HEK293T (cell line): ENCODE measurements at regions not wholly inside any gene's neighbourhood (a gene's known extent, or its start where the extent isn't known, plus 50 kb on each side); places are given as distances from the start of the nearest gene placed in this dataset.

Experiments used
- BHLHE40 ChIP-seq: fragments of 450-650 bp; IDR thresholded peaks from 2 replicates; pipeline ENCODE4 v1.6.1; 2016; ENCODE audit warnings: mild to moderate bottlenecking, moderate library complexity, borderline replicate concordance
- CTBP1 ChIP-seq: fragments of 450-650 bp; IDR thresholded peaks from 2 replicates; pipeline ENCODE4 v1.6.1; 2016; ENCODE audit warnings: borderline replicate concordance
- ELF4 ChIP-seq: fragments of 450-650 bp; IDR thresholded peaks from 2 replicates; pipeline ENCODE4 v1.6.1; 2017; ENCODE audit warnings: antibody characterized with exemption
- FOXA1 ChIP-seq: fragments of 450-650 bp; IDR thresholded peaks from 2 replicates; pipeline ENCODE4 v1.6.1; 2016; ENCODE audit warnings: mild to moderate bottlenecking
- FOXK2 ChIP-seq: fragments of 450-650 bp; IDR thresholded peaks from 2 replicates; pipeline ENCODE4 v1.6.1; 2016; ENCODE audit warnings: mild to moderate bottlenecking
- FOXM1 ChIP-seq: fragments of 450-650 bp; IDR thresholded peaks from 2 replicates; pipeline ENCODE4 v1.6.1; 2017; ENCODE audit warnings: mild to moderate bottlenecking, borderline replicate concordance
- PKNOX1 ChIP-seq: fragments of 450-650 bp; IDR thresholded peaks from 2 replicates; pipeline ENCODE4 v1.6.1; 2016
- SP1 ChIP-seq: fragments of 450-650 bp; IDR thresholded peaks from 2 replicates; pipeline ENCODE4 v1.6.1; 2017
- SUZ12 ChIP-seq: fragments of 450-650 bp; IDR thresholded peaks from 2 replicates; pipeline ENCODE4 v1.6.1; 2016; ENCODE audit warnings: mild to moderate bottlenecking
- TARDBP ChIP-seq: fragments of 450-650 bp; IDR thresholded peaks from 2 replicates; pipeline ENCODE4 v1.6.1; 2016

- TF ChIP-seq FOXK2, result no peak
- TF ChIP-seq SUZ12, result no peak
- TF ChIP-seq BHLHE40, result no peak
- no peak for TF ChIP-seq TARDBP
- TF ChIP-seq FOXM1, result no peak
- TF ChIP-seq SP1, result no peak
- TF ChIP-seq ELF4, result no peak
- no peak for TF ChIP-seq FOXA1
- TF ChIP-seq PKNOX1, result no peak
- TF ChIP-seq CTBP1, result no peak
These were observed 245.3 kb upstream of the CELF2 start for GRCh38 chr10:10772411-10772810.
